ENCODE measurements at regions not wholly inside any gene's neighbourhood (a gene's known extent, or its start where the extent isn't known, plus 50 kb on each side); places are given as distances from the start of the nearest gene placed in this dataset.

DNA sequence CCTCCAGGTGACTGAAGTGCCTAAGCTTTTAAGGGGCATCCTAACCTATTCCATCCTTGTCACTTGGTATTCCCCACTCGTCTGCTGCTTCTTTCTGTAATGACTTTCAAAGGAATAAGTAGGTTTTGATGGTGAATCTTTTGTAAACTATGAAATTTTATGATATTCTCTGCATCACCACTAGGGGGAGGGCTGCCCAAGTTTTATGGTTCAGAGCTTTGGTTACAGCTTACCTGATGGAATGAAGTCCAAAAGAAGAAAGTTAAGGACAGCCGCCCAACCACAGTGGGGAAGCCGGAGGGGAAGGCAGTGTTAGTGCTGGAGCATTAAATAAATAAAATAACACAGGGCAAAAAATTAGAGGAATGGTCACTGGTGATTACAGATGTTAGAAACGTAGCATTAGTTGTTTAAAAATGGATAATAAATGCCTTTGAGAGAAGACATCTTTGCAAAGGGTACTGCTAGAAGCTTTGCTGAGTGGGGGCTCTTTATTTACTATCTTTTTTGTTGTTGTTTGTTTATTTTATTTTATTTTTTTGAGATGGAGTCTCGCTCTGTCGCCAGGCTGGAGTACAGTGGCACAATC lies 204.9 kb downstream of the GBA3 start:
- ATAC-seq, result peak; percentile 66
- peak; percentile 16 for DNase-seq (ENCODE audit: low spot score)
- H3K4me3 ChIP-seq (replicated peaks in 1 of 3; ENCODE audit: insufficient read depth in 1 of 3, low read depth in 2 of 3, low read length in 3 of 3), result no peak overlapping the region
- TF ChIP-seq, protein P1, sequence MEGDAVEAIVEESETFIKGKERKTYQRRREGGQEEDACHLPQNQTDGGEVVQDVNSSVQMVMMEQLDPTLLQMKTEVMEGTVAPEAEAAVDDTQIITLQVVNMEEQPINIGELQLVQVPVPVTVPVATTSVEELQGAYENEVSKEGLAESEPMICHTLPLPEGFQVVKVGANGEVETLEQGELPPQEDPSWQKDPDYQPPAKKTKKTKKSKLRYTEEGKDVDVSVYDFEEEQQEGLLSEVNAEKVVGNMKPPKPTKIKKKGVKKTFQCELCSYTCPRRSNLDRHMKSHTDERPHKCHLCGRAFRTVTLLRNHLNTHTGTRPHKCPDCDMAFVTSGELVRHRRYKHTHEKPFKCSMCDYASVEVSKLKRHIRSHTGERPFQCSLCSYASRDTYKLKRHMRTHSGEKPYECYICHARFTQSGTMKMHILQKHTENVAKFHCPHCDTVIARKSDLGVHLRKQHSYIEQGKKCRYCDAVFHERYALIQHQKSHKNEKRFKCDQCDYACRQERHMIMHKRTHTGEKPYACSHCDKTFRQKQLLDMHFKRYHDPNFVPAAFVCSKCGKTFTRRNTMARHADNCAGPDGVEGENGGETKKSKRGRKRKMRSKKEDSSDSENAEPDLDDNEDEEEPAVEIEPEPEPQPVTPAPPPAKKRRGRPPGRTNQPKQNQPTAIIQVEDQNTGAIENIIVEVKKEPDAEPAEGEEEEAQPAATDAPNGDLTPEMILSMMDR (CRISPR knock-in tag; IDR thresholded peaks at IDR 0.05), result peak; percentile 62
- TF ChIP-seq STAG1 (CRISPR knock-in tag; IDR thresholded peaks at IDR 0.05) (peak; percentile 33; the same call in 1 of the 2 replicates), ZNF317 (CRISPR knock-in tag; IDR thresholded peaks at IDR 0.05) (no peak), ZNF124 (CRISPR knock-in tag; IDR thresholded peaks at IDR 0.05) (no peak), IKZF4 (CRISPR knock-in tag; IDR thresholded peaks at IDR 0.05; ENCODE audit: borderline replicate concordance, low read depth, not compliant biosample characterization) (no peak)
- H3K4me2 ChIP-seq (ENCODE audit: low read depth, low read length), result no peak overlapping the region
- H3K79me2 ChIP-seq (ENCODE audit: insufficient read depth, low read length), result no peaks in the 10 kb centered on the region
- in situ Hi-C loops (cut with HindIII; ENCODE audit: extremely low pct_ligation_motif_present, low pct_unique_long_range_greater_than_20kb), result no loop called here
- H3K36me3 ChIP-seq (replicated peaks in 1 of 2; ENCODE audit: control insufficient read depth in 1 of 2, insufficient read depth in 2 of 2, low read length in 2 of 2), result no peaks in the 10 kb centered on the region
- H3K27ac ChIP-seq (ENCODE audit: extremely low read length, insufficient read depth, low read length), result no peak overlapping the region
- H2AFZ ChIP-seq (ENCODE audit: low read length), result no peak overlapping the region
- CTCF ChIA-PET (ENCODE audit: low intra/inter-chr PET ratio, low total read pairs), result no interaction called here
- BruUV-seq (replicated peaks), result no TSS peak
- H3K4me1 ChIP-seq (ENCODE audit: insufficient read depth, low read length), result peaks cover 22% of the 10 kb centered on the region
- H3K27me3 ChIP-seq (ENCODE audit: control insufficient read depth in 1 of 2, insufficient read depth in 2 of 2, low read length in 2 of 2), result no peaks in the 10 kb centered on the region
- WGBS (ENCODE audit: low lambda C conversion rate), result 28% methylated on average over 6 of the region's 6 CpGs
- H4K20me1 ChIP-seq (ENCODE audit: insufficient read depth, low read length), result no peaks in the 10 kb centered on the region
- POLR2A ChIA-PET, result no interaction called here
- intact Hi-C loops (cut with micrococcal nuclease; ENCODE audit: unreplicated experiment), result loop anchor here (2.0 kb wide), 1 partner anchor 1521 kb away; no protein-coding TSS in a partner anchor
- no peak overlapping the region for H3K9ac ChIP-seq (ENCODE audit: insufficient read depth, low read depth, low read length)
- no peak for FAIRE-seq
- H3K9me3 ChIP-seq (ENCODE audit: low read length), result no peaks in the 10 kb centered on the region

GRCh38 chr4:22895482-22895881 lies 202.7 kb downstream of the GBA3 start:
- ChIA-PET POLR2A (no interaction called here), CTCF (ENCODE audit: low intra/inter-chr PET ratio, low total read pairs) (no interaction called here)
- H3K4me3 ChIP-seq (replicated peaks in 1 of 3; ENCODE audit: insufficient read depth in 1 of 3, low read depth in 2 of 3, low read length in 3 of 3), result no peak overlapping the region
- no TSS peak for BruUV-seq (replicated peaks)
- no peak overlapping the region; the same call in 1 of the 2 replicates for H3K4me2 ChIP-seq (ENCODE audit: low read depth, low read length)
- no peaks in the 10 kb centered on the region for H3K79me2 ChIP-seq (ENCODE audit: insufficient read depth, low read length)
- 6% methylated on average over 1 of the region's 1 CpG for WGBS (ENCODE audit: low lambda C conversion rate)
- no peaks in the 10 kb centered on the region for H3K36me3 ChIP-seq (replicated peaks in 1 of 2; ENCODE audit: control insufficient read depth in 1 of 2, insufficient read depth in 2 of 2, low read length in 2 of 2)
- in situ Hi-C loops (cut with HindIII; ENCODE audit: extremely low pct_ligation_motif_present, low pct_unique_long_range_greater_than_20kb), result no loop called here
- no peaks in the 10 kb centered on the region for H3K27me3 ChIP-seq (ENCODE audit: control insufficient read depth in 1 of 2, insufficient read depth in 2 of 2, low read length in 2 of 2)
- no peak overlapping the region for H2AFZ ChIP-seq (ENCODE audit: low read length)
- no peaks in the 10 kb centered on the region for H4K20me1 ChIP-seq (ENCODE audit: insufficient read depth, low read length)
- H3K27ac ChIP-seq (ENCODE audit: extremely low read length, insufficient read depth, low read length), result no peak overlapping the region
- H3K4me1 ChIP-seq (ENCODE audit: insufficient read depth, low read length), result peaks cover 22% of the 10 kb centered on the region
- H3K9me3 ChIP-seq (ENCODE audit: low read length), result no peaks in the 10 kb centered on the region
- intact Hi-C loops (cut with micrococcal nuclease; ENCODE audit: unreplicated experiment), result no loop called here
- FAIRE-seq (peak; percentile 30), DNase-seq (ENCODE audit: low spot score) (peak; percentile 47), ATAC-seq (peak; percentile 79)
- no peak overlapping the region for H3K9ac ChIP-seq (ENCODE audit: insufficient read depth, low read depth, low read length)
- TF ChIP-seq ZBTB44 (CRISPR knock-in tag; IDR thresholded peaks at IDR 0.05) (no peak), ZNF460 (CRISPR knock-in tag; IDR thresholded peaks at IDR 0.05; ENCODE audit: borderline replicate concordance) (no peak), NR2F2 (IDR thresholded peaks at IDR 0.05; ENCODE audit: borderline replicate concordance, low read depth) (peak; percentile 26; the same call in 1 of the 2 replicates), THRA (CRISPR knock-in tag; IDR thresholded peaks at IDR 0.05; ENCODE audit: borderline replicate concordance) (no peak), ZNF468 (CRISPR knock-in tag; IDR thresholded peaks at IDR 0.05) (no peak), ZMYM4 (CRISPR knock-in tag; IDR thresholded peaks at IDR 0.05) (no peak), KDM5A (IDR thresholded peaks at IDR 0.05; ENCODE audit: borderline replicate concordance, low read length) (no peak), JARID2 (CRISPR knock-in tag; IDR thresholded peaks at IDR 0.05; ENCODE audit: insufficient replicate concordance) (no peak), GATAD2A (CRISPR knock-in tag; IDR thresholded peaks at IDR 0.05) (peak; percentile 43; the same call in 1 of the 2 replicates), RARA (CRISPR knock-in tag; IDR thresholded peaks at IDR 0.05) (peak; percentile 68)

Data from HepG2 (cell line).